GM21825 (cell line): ENCODE measurements at regions not wholly inside any gene's neighbourhood (a gene's known extent, or its start where the extent isn't known, plus 50 kb on each side); places are given as distances from the start of the nearest gene placed in this dataset.

ENCODE experiments used
- ATAC-seq: cut with Tn5 transposase; IDR thresholded peaks from one replicate; pipeline ENCODE4 v1.9.1; 2021; ENCODE audit warnings: mild to moderate bottlenecking, moderate library complexity; ENCODE audit not compliant: unreplicated experiment

GRCh38 chr15:99921101-99921500, 187.9 kb upstream of the LYSMD4 start:
- no peak for ATAC-seq

- ATAC-seq, result no peak
Measured at GRCh38 chr15:99918072-99918471, 184.8 kb upstream of the LYSMD4 start.

- no peak for ATAC-seq
Measured at GRCh38 chr15:99917252-99917651, 184.0 kb upstream of the LYSMD4 start.

- ATAC-seq, result no peak
Measured at GRCh38 chr15:99916668-99917223, 183.5 kb upstream of the LYSMD4 start.

GRCh38 chr15:99914723-99915122, 181.5 kb upstream of the LYSMD4 start:
- no peak for ATAC-seq

GRCh38 chr15:99911816-99912215, 178.6 kb upstream of the LYSMD4 start:
- ATAC-seq, result no peak

GRCh38 chr15:99909592-99910295, 176.5 kb upstream of the LYSMD4 start:
- ATAC-seq, result no peak

- no peak for ATAC-seq
Measured at GRCh38 chr15:99907698-99908097, 174.5 kb upstream of the LYSMD4 start.

- ATAC-seq, result no peak
Measured at GRCh38 chr15:99906793-99907192, 173.6 kb upstream of the LYSMD4 start.

GRCh38 chr15:99906311-99906710, 173.1 kb upstream of the LYSMD4 start:
- ATAC-seq, result no peak

GRCh38 chr15:99902248-99902928, 169.2 kb upstream of the LYSMD4 start:
- no peak for ATAC-seq

- ATAC-seq, result no peak
Measured at GRCh38 chr15:99895956-99896311, 162.7 kb upstream of the LYSMD4 start.

GRCh38 chr15:99895189-99895955, 162.1 kb upstream of the LYSMD4 start:
- peak; percentile 61 for ATAC-seq

- ATAC-seq, result no peak
Measured at GRCh38 chr15:99878835-99879234, 145.6 kb upstream of the LYSMD4 start.

- no peak for ATAC-seq
Measured at GRCh38 chr15:99873451-99873850, 140.2 kb upstream of the LYSMD4 start.

- no peak for ATAC-seq
Measured at GRCh38 chr15:99863550-99864198, 130.4 kb upstream of the LYSMD4 start.

- ATAC-seq, result no peak
Measured at GRCh38 chr15:99857836-99858235, 124.6 kb upstream of the LYSMD4 start.

GRCh38 chr15:99850517-99850916, 117.3 kb upstream of the LYSMD4 start:
- no peak for ATAC-seq

- peak; percentile 68 for ATAC-seq
Measured at GRCh38 chr15:99845009-99845408, 111.8 kb upstream of the LYSMD4 start.

- ATAC-seq, result no peak
Measured at GRCh38 chr15:99844150-99844549, 110.9 kb upstream of the LYSMD4 start.

- no peak for ATAC-seq
Measured at GRCh38 chr15:99842071-99842470, 108.8 kb upstream of the LYSMD4 start.
